OCI-LY1 (cell line): ENCODE measurements at regions not wholly inside any gene's neighbourhood (a gene's known extent, or its start where the extent isn't known, plus 50 kb on each side); places are given as distances from the start of the nearest gene placed in this dataset.

ENCODE experiments used
- H2AFZ ChIP-seq: fragments of 200-600 bp; sonication (generic), shearing (Covaris generic); 2 replicates; pipeline ENCODE4 v1.6.0; 2014; ENCODE audit warnings: antibody characterized with exemption, mild to moderate bottlenecking, low read length
- H3F3A ChIP-seq: fragments of 200-600 bp; sonication (generic), shearing (Covaris generic); 2 replicates; pipeline ENCODE4 v1.6.0; 2014; ENCODE audit warnings: mild to moderate bottlenecking, antibody characterized with exemption, low read length, moderate library complexity; ENCODE audit not compliant: insufficient read depth
- H3K27ac ChIP-seq: fragments of 200-600 bp; sonication (generic); 2 replicates; pipeline ENCODE4 v1.5.1; 2014; ENCODE audit warnings: low read length, mixed run types, mild to moderate bottlenecking, low read depth; ENCODE audit not compliant: poor library complexity, severe bottlenecking
- H3K27me3 ChIP-seq: fragments of 200-600 bp; sonication (generic); 2 replicates; pipeline ENCODE4 v1.6.0; 2014; ENCODE audit warnings: antibody characterized with exemption, mild to moderate bottlenecking, low read length, moderate library complexity; ENCODE audit not compliant: insufficient read depth
- H3K36me3 ChIP-seq: fragments of 200-600 bp; sonication (generic); 2 replicates; pipeline ENCODE4 v1.6.1; 2014; ENCODE audit warnings: mild to moderate bottlenecking, antibody characterized with exemption, low read length, moderate library complexity, mixed read lengths; ENCODE audit not compliant: insufficient read depth
- H3K4me1 ChIP-seq: fragments of 200-600 bp; sonication (generic); 2 replicates; pipeline ENCODE4 v1.5.1; 2014; ENCODE audit warnings: mild to moderate bottlenecking, low read length, moderate library complexity; ENCODE audit not compliant: insufficient read depth, severe bottlenecking
- H3K4me2 ChIP-seq: fragments of 200-600 bp; sonication (generic), shearing (Covaris generic); 2 replicates; pipeline ENCODE4 v1.6.1; 2014; ENCODE audit warnings: low read length
- H3K4me3 ChIP-seq: fragments of 200-600 bp; sonication (generic); 2 replicates; pipeline ENCODE4 v1.5.1; 2014; ENCODE audit warnings: low read length, low read depth, mild to moderate bottlenecking, mixed read lengths; ENCODE audit not compliant: poor library complexity, severe bottlenecking
- H3K79me2 ChIP-seq: fragments of 200-600 bp; shearing (Covaris generic); 2 replicates; pipeline ENCODE4 v1.6.1; 2016; ENCODE audit warnings: mixed run types, low read length, mixed read lengths; ENCODE audit not compliant: insufficient read depth
- H3K9ac ChIP-seq: fragments of 200-600 bp; sonication (generic), shearing (Covaris generic); 2 replicates; pipeline ENCODE4 v1.6.1; 2014; ENCODE audit warnings: mild to moderate bottlenecking, low read length, mixed read lengths
- H3K9me2 ChIP-seq: fragments of 200-600 bp; sonication (generic), shearing (Covaris generic); 2 replicates; pipeline ENCODE4 v1.6.1; 2014; ENCODE audit warnings: low read depth, mild to moderate bottlenecking, low read length, mixed read lengths
- H3K9me3 ChIP-seq: fragments of 200-600 bp; shearing (Covaris generic); 2 replicates; pipeline ENCODE4 v1.6.1; 2014; ENCODE audit warnings: low read length, mixed read lengths
- H4K20me1 ChIP-seq: fragments of 200-600 bp; sonication (generic), shearing (Covaris generic); 2 replicates; pipeline ENCODE4 v1.6.0; 2016; ENCODE audit warnings: mild to moderate bottlenecking, low read length; ENCODE audit not compliant: insufficient read depth
- EZH2 ChIP-seq: fragments of 200-600 bp; sonication (generic), shearing (Covaris generic); IDR thresholded peaks from 2 replicates; pipeline ENCODE4 v1.8.0; 2017; ENCODE audit warnings: borderline replicate concordance, mixed run types, mild to moderate bottlenecking, antibody characterized with exemption, low read length, moderate library complexity, mixed read lengths
- TF ChIP-seq, protein P1 (sequence below): fragments of 200-600 bp; sonication (generic), shearing (Covaris generic); IDR thresholded peaks from 2 replicates; pipeline ENCODE4 v1.5.1; 2017; ENCODE audit warnings: mild to moderate bottlenecking, antibody characterized with exemption, low read length, moderate library complexity, mixed read lengths

DNA sequence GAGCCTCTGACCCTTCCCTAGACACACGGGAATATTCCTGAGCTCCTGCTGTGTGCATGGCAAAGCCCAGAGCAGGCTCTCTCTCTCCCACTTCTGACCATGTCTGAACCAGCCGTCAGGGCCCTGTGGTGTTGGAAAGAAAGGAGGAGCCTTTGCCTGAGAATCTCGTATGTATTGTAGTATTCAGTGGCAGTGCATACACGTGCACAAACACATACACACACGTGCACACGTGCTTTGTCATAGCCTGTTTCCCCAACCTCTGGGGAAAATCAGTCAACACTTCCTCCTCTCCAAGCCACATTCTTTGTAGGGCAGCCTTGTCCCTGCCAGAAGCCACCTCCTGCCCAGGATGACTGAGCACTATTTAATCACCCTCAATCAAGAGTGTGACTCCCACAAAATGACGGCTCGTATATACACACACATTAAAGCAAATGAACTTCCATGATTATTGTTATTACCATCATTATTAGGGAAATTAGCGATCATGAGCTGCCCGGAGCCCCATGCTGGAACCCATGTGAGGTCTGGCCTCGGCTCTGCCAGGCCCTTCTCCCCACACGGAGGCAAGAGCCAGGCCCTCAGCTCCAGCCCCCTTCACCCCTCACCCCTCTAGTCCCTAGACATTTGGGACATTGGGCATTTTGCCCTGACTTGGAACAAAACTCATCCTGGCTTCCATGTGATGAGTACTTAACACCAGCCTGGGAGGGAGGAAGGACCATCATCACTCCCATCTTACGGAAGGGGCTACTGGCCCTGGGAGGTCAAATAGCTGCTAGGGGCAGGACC lies 331.9 kb downstream of the NPHP4 start:
- H3K4me2 ChIP-seq: no peak overlapping the region
- H2AFZ ChIP-seq: no peak overlapping the region
- no peaks in the 10 kb centered on the region for H3K9me2 ChIP-seq
- no peaks in the 10 kb centered on the region for H3K9me3 ChIP-seq
- H3K27ac ChIP-seq: no peak overlapping the region
- H3K36me3 ChIP-seq: no peaks in the 10 kb centered on the region
- no peak overlapping the region for H3K4me3 ChIP-seq
- no peaks in the 10 kb centered on the region for H3F3A ChIP-seq
- TF ChIP-seq, protein P1, sequence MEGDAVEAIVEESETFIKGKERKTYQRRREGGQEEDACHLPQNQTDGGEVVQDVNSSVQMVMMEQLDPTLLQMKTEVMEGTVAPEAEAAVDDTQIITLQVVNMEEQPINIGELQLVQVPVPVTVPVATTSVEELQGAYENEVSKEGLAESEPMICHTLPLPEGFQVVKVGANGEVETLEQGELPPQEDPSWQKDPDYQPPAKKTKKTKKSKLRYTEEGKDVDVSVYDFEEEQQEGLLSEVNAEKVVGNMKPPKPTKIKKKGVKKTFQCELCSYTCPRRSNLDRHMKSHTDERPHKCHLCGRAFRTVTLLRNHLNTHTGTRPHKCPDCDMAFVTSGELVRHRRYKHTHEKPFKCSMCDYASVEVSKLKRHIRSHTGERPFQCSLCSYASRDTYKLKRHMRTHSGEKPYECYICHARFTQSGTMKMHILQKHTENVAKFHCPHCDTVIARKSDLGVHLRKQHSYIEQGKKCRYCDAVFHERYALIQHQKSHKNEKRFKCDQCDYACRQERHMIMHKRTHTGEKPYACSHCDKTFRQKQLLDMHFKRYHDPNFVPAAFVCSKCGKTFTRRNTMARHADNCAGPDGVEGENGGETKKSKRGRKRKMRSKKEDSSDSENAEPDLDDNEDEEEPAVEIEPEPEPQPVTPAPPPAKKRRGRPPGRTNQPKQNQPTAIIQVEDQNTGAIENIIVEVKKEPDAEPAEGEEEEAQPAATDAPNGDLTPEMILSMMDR: no peak
- TF ChIP-seq EZH2: no peak
- no peaks in the 10 kb centered on the region for H3K27me3 ChIP-seq
- no peaks in the 10 kb centered on the region for H3K4me1 ChIP-seq
- H3K9ac ChIP-seq: no peak overlapping the region
- no peaks in the 10 kb centered on the region for H3K79me2 ChIP-seq
- no peaks in the 10 kb centered on the region for H4K20me1 ChIP-seq

DNA sequence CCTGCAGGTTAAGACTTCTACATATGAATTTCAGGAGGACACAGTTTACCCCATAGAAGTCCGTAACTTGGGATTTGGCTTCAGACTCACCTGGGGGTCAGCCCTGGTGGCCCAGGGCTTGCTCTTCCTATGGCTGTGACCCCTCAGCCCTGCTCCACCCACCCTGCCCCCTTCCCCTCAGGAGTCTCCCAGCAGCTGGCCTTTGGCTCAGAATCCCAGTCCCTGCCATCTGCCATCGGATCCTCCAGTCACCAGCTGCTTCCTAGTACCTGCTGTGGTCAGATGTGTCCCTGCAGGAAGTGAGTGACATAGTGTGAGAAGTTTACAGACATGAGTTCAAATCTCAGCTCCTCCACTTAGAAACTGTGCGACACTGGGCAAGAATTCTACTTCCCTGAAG lies 332.6 kb downstream of the NPHP4 start:
- H3K4me1 ChIP-seq: no peaks in the 10 kb centered on the region
- no peaks in the 10 kb centered on the region for H3K9me3 ChIP-seq
- no peaks in the 10 kb centered on the region for H3K9me2 ChIP-seq
- H3K27ac ChIP-seq: no peak overlapping the region
- H3K27me3 ChIP-seq: no peaks in the 10 kb centered on the region
- H3K36me3 ChIP-seq: no peaks in the 10 kb centered on the region
- no peak for TF ChIP-seq EZH2
- TF ChIP-seq, protein P1: no peak
- H3K4me2 ChIP-seq: no peak overlapping the region
- H2AFZ ChIP-seq: no peak overlapping the region
- H3K4me3 ChIP-seq: no peak overlapping the region
- no peaks in the 10 kb centered on the region for H3K79me2 ChIP-seq
- no peaks in the 10 kb centered on the region for H4K20me1 ChIP-seq
- no peaks in the 10 kb centered on the region for H3F3A ChIP-seq
- no peak overlapping the region for H3K9ac ChIP-seq

GRCh38 chr1:5658340-5659316 lies 333.6 kb downstream of the NPHP4 start:
- H3K27me3 ChIP-seq: no peaks in the 10 kb centered on the region
- TF ChIP-seq, protein P1: no peak
- TF ChIP-seq EZH2: no peak
- no peaks in the 10 kb centered on the region for H3K36me3 ChIP-seq
- H3K79me2 ChIP-seq: no peaks in the 10 kb centered on the region
- no peaks in the 10 kb centered on the region for H3K9me3 ChIP-seq
- no peaks in the 10 kb centered on the region for H3K4me1 ChIP-seq
- H4K20me1 ChIP-seq: no peaks in the 10 kb centered on the region
- H3K27ac ChIP-seq: no peak overlapping the region
- H3K9me2 ChIP-seq: no peaks in the 10 kb centered on the region
- no peak overlapping the region for H3K4me2 ChIP-seq
- no peak overlapping the region for H2AFZ ChIP-seq
- H3F3A ChIP-seq: no peaks in the 10 kb centered on the region
- H3K9ac ChIP-seq: no peak overlapping the region
- no peak overlapping the region for H3K4me3 ChIP-seq
